Pancreas (tissue), 10 donors: ENCODE measurements at regions not wholly inside any gene's neighbourhood (a gene's known extent, or its start where the extent isn't known, plus 50 kb on each side); places are given as distances from the start of the nearest gene placed in this dataset.

Experiments used
- ATAC-seq, 4 donors: fragments of 200-7000 bp; cut with Tn5 transposase; one replicate each; pipeline versions ENCODE4 v1.8.0 to v1.9.1; 2020; ENCODE audit warnings: mild to moderate bottlenecking in 4 of 4, moderate library complexity in 4 of 4
- DNase-seq, 6 donors: peaks; one replicate each; pipeline ENCODE4 v3.0.0-alpha.2; 2020
- FAIRE-seq: peaks from 2 replicates; lab custom pipeline; 2012; peaks lifted over from hg19 to GRCh38; lab: Jason Lieb, UNC
- H3K27ac ChIP-seq, 4 donors: fragments of 200-600 bp; sonication (generic); 1 replicate in 3 of 4; 2 replicates in 1 of 4; pipeline versions ENCODE4 v1.5.0 to v1.8.0; 2020
- H3K27me3 ChIP-seq, 4 donors: fragments of 200-600 bp; one replicate each; pipeline ENCODE4 v1.8.0; 2021
- H3K36me3 ChIP-seq, 3 donors: fragments of 200-600 bp; sonication (generic) in 1 of 3; one replicate each; pipeline versions ENCODE4 v1.5.0 to v1.8.0; 2020 to 2021
- H3K4me1 ChIP-seq, 3 donors: fragments of 200-600 bp; one replicate each; pipeline ENCODE4 v1.8.0; 2021
- H3K4me3 ChIP-seq, 4 donors: fragments of 200-600 bp; sonication (generic) in 2 of 4; one replicate each; pipeline versions ENCODE4 v1.5.0 to v1.8.0; 2020 to 2021
- H3K9me3 ChIP-seq, 4 donors: fragments of 200-600 bp; one replicate each; pipeline ENCODE4 v1.8.0; 2021
- WGBS, 2 donors: extraction: QIAGEN DNeasy Blood & Tissue Kit; methylation state at CpG; one replicate each; pipeline ENCODE4 v1.1.7; 2013; 5-methylcytosine and 5-hydroxymethylcytosine counted together
- intact Hi-C, 3 donors: fragments of 100-400 bp; cut with DNase I; formaldehyde crosslinking; loops; one replicate each; pipeline versions ENCODE4 v1.11.1 to v1.14.2; 2022
- TF ChIP-seq, protein P1 (sequence below), 4 donors: fragments of 200-600 bp; sonication (generic) in 3 of 4; IDR thresholded peaks; one replicate each; pipeline versions ENCODE4 v1.5.0 to v1.8.0; 2021; ENCODE audit warnings: antibody characterized with exemption in 4 of 4
- donor health status: healthy with polysubstance abuse.
- donor health status: DM: no; HTN: no; CAD: no; lungs with moderate emphysema.
- donor health status: DM: no; HTN: no; CAD: no.
- donor health status: control.
- donor health status: control.
- donor health status: Bipolar disorder and iron deficiency.
- donor health status: DM: yes; HTN: yes; CAD: no.
- donor health status: DM: no; HTN: no; CAD: no.
- donor health status: DM: no; HTN: no; CAD: no.
- donor health status: DM: yes; HTN: yes; CAD: no.

DNA sequence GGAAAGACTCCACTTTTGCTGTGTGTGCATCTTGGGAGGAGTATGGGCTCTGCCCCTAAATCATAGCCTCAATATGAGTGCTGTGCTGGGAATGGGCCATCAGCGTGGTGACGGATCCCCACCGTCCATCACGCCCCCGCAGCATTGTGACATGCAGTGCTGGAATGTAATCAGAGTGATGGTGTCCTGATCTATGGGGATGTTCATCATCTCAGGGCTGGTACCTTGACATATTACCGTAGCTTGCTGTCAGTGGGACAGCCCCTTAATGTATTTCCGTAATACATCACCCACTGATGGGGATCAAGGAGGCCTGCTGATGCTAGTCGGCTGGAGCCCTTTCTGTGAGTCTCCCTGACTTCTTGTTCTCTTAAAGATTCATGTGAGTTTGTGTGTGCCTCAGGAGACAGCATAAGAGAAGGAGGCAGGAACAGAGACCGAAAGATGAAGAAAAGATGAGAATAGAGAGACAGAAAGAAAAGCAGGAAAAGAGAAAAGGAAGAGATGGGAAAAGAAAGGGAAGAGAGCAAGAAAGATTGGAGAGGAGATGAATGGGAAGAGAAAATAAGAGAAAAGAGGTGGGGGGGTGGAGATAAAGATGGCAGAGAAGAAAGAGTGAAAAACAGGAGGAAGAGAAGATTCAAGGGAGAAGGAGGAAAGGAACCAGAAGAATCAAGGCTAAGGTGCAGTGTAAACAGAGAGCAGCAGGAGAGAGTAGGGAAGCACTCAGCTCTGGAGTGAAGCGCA, 183.7 kb downstream of the RPLP1 start:
- FAIRE-seq (no peak), DNase-seq (no peak), ATAC-seq (no peak)
- Histone ChIP-seq H3K4me1 (no peaks in the 10 kb centered on the region), H3K9me3 (peaks cover 0 to 4% (median 0%) of the 10 kb centered on the region in 4 donors), H3K27ac (no peak overlapping the region), H3K36me3 (no peaks in the 10 kb centered on the region), H3K4me3 (no peak overlapping the region), H3K27me3 (no peaks in the 10 kb centered on the region)
- intact Hi-C loops, result no loop called here
- TF ChIP-seq, protein P1, sequence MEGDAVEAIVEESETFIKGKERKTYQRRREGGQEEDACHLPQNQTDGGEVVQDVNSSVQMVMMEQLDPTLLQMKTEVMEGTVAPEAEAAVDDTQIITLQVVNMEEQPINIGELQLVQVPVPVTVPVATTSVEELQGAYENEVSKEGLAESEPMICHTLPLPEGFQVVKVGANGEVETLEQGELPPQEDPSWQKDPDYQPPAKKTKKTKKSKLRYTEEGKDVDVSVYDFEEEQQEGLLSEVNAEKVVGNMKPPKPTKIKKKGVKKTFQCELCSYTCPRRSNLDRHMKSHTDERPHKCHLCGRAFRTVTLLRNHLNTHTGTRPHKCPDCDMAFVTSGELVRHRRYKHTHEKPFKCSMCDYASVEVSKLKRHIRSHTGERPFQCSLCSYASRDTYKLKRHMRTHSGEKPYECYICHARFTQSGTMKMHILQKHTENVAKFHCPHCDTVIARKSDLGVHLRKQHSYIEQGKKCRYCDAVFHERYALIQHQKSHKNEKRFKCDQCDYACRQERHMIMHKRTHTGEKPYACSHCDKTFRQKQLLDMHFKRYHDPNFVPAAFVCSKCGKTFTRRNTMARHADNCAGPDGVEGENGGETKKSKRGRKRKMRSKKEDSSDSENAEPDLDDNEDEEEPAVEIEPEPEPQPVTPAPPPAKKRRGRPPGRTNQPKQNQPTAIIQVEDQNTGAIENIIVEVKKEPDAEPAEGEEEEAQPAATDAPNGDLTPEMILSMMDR (IDR thresholded peaks at IDR 0.05), result no peak
- WGBS, 2 donors, result 91 to 95% methylated on average over 10 of the region's 10 CpGs

DNA sequence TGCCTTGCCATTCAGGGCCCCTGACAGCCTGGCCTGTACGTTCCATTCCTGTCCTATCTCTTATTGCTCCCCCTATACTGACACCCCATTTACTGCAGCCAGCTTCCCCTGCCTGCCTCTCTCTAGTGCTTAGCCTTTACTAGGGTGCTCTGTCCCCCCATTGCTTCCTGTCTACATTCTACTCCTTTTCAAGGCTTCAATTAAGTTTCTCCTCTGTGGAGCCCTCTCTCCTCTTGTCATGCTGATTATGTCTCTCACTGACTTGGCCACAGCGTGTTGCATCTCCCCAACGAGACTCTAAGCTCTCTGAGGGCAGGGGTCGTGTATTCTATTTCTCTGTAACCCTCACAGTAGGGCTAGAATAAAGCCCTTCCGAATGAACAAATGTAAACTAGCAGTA, 185.2 kb downstream of the RPLP1 start:
- intact Hi-C loops, result no loop called here
- FAIRE-seq, result no peak
- no peak for DNase-seq
- no peaks in the 10 kb centered on the region for H3K27me3 ChIP-seq
- H3K36me3 ChIP-seq, result no peaks in the 10 kb centered on the region
- 83 to 85% methylated on average over 5 of the region's 5 CpGs for WGBS, 2 donors
- peaks cover 0 to 4% (median 0%) of the 10 kb centered on the region in 4 donors for H3K9me3 ChIP-seq
- no peaks in the 10 kb centered on the region for H3K4me1 ChIP-seq
- H3K4me3 ChIP-seq, result no peak overlapping the region
- H3K27ac ChIP-seq, result no peak overlapping the region
- TF ChIP-seq, protein P1 (IDR thresholded peaks at IDR 0.05), result no peak
- ATAC-seq, result no peak

DNA sequence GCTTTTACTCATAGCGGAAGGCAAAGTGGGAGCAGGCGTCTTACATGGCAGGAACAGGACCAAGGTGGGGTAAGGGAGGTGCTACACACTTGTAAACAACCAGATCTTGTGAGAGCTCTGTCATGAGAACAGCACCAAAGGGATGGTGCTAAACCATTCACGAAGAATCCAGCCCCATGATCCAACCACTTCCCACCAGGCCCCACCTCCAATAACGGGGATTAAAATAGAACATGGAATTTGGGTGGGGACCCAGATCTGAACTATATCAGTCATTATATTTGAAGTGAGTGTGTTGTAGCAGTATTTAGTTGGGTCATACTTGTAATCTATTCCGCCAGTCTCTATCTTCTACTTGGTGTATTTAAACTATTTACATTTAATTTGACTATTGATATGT, 190.9 kb downstream of the RPLP1 start:
- intact Hi-C loops, result no loop called here
- DNase-seq (peak in 1 of 6 donors; percentile 1), ATAC-seq (no peak), FAIRE-seq (no peak)
- Histone ChIP-seq H3K27me3 (no peaks in the 10 kb centered on the region), H3K9me3 (peaks cover 0 to 4% (median 0%) of the 10 kb centered on the region in 4 donors), H3K4me1 (no peaks in the 10 kb centered on the region), H3K4me3 (no peak overlapping the region), H3K36me3 (no peaks in the 10 kb centered on the region), H3K27ac (no peak overlapping the region)
- TF ChIP-seq, protein P1 (IDR thresholded peaks at IDR 0.05), result no peak
- WGBS, 2 donors, result 92 to 94% methylated on average over 5 of the region's 5 CpGs

DNA sequence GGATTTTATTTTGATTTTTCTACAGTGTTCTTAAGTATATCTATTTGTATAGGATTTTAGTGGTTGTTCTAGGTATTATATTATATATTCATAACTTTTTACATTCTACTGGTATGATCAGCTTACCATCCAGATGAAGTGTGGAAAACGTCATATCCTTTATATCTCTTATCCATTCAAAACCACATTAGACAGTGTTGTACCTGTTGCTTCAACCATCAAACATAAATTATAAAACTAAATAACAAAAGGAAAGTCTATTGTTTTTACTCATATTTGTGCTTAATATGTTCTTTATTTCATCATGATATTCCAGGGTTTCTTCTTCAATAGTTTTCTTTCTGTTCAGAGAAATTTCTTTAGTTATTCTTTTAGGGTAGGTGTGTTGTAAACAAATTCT, 191.4 kb downstream of the RPLP1 start:
- DNase-seq (no peak), FAIRE-seq (no peak), ATAC-seq (no peak)
- no peak overlapping the region for H3K27ac ChIP-seq
- intact Hi-C loops, result no loop called here
- TF ChIP-seq, protein P1 (IDR thresholded peaks at IDR 0.05), result no peak
- no peaks in the 10 kb centered on the region for H3K36me3 ChIP-seq
- no peaks in the 10 kb centered on the region for H3K4me1 ChIP-seq
- WGBS, 2 donors, result 78 to 88% methylated on average over 1 of the region's 1 CpG
- no peak overlapping the region for H3K4me3 ChIP-seq
- H3K9me3 ChIP-seq, result peaks cover 0 to 4% (median 0%) of the 10 kb centered on the region in 4 donors
- H3K27me3 ChIP-seq, result no peaks in the 10 kb centered on the region

DNA sequence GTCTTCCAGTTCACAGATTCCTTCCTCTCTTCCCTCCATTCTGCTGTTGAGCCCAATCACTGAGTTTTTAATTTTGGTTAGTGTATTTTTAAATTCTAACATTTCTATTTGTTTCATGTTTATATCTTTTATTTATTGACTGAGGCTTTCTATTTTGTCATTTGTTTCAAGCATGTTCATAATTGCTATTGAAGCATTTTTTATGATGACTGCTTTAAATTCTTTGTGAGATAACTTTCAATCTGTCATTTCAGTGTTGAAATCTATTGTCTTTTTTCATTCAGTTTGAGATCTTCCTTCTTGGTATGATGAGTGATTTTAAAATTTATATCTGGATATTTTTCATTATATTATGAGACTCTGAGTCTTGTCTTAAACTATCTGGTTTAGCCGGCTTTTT, 192.3 kb downstream of the RPLP1 start:
- ATAC-seq, result no peak
- 92 to 100% methylated on average over 1 of the region's 1 CpG for WGBS, 2 donors
- Histone ChIP-seq H3K4me3 (no peak overlapping the region), H3K4me1 (no peaks in the 10 kb centered on the region), H3K27me3 (no peaks in the 10 kb centered on the region), H3K36me3 (no peaks in the 10 kb centered on the region), H3K9me3 (peaks cover 0 to 4% (median 0%) of the 10 kb centered on the region in 4 donors), H3K27ac (no peak overlapping the region)
- DNase-seq, result no peak
- intact Hi-C loops, result no loop called here
- TF ChIP-seq, protein P1 (IDR thresholded peaks at IDR 0.05), result no peak
- FAIRE-seq, result no peak
